ENCODE measurements at regions not wholly inside any gene's neighbourhood (a gene's known extent, or its start where the extent isn't known, plus 50 kb on each side); places are given as distances from the start of the nearest gene placed in this dataset.

DNA sequence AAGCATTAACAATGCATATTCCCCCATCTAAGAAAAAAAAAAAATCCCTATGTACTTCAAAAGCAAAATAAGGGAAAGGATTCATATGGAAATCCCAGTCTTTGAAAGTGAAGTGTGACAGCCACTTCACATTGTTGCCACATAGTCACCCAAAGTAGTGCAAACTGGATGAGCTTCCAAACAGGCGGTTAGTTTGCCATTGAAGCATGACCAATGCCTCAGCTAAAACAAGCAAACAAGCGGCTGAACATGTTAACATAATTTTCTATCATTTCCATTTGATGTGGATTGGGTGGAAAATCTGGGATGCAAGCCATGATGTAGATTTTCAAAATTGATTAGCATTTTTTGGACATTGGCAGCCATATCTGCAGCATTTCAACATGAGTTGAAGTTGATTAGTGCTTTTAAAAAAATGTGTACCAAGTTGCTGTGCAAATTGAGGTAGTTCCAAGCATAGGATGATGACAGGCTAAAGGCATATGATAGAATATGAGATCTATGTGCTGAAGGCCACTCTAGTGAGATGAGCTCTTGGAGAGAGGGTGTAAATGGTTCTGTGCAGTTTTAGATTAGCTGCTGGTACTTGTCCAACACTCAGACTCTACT is 405.2 kb downstream of the NR2F2 start:
- 90 to 99% (median 92%) methylated on average over 2 of the region's 2 CpGs for WGBS, 4 donors
- Histone ChIP-seq H3K4me1 (replicated peaks in 1 of 2) (peaks cover 0 to 14% of the 10 kb centered on the region in 2 donors), H3K27ac (no peak overlapping the region), H3K9me3 (replicated peaks in 1 of 3) (no peaks in the 10 kb centered on the region), H3K27me3 (no peaks in the 10 kb centered on the region), H3K36me3 (replicated peaks in 1 of 2) (no peaks in the 10 kb centered on the region), H3K4me3 (no peak overlapping the region)
- DNase-seq = no peak
- TF ChIP-seq, protein P1, sequence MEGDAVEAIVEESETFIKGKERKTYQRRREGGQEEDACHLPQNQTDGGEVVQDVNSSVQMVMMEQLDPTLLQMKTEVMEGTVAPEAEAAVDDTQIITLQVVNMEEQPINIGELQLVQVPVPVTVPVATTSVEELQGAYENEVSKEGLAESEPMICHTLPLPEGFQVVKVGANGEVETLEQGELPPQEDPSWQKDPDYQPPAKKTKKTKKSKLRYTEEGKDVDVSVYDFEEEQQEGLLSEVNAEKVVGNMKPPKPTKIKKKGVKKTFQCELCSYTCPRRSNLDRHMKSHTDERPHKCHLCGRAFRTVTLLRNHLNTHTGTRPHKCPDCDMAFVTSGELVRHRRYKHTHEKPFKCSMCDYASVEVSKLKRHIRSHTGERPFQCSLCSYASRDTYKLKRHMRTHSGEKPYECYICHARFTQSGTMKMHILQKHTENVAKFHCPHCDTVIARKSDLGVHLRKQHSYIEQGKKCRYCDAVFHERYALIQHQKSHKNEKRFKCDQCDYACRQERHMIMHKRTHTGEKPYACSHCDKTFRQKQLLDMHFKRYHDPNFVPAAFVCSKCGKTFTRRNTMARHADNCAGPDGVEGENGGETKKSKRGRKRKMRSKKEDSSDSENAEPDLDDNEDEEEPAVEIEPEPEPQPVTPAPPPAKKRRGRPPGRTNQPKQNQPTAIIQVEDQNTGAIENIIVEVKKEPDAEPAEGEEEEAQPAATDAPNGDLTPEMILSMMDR (IDR thresholded peaks at IDR 0.05) = no peak
- no peak for TF ChIP-seq POLR2A (IDR thresholded peaks at IDR 0.05)
- intact Hi-C loops (cut with DNase I) = no loop called here

GRCh38 chr15:96736384-96736783 is 405.9 kb downstream of the NR2F2 start:
- intact Hi-C loops (cut with DNase I) = no loop called here

DNA sequence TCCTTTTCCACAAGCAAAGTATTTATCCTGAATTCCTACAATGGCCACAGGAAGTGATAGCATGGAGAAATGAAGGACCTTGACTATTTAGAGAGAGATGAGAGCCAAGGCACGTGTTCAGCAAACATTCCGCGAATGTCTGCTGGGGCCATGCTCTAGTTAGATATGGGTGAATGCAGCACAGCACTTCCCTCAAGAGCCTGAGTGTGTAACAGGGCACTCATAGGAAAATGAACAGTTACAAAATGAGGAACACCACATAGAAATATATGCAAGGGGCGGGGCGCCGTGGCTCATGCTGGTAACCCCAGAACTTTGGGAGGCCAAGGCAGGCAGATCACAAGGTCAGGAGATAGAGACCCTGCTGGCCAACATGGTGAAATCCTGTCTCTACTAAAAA is 406.9 kb downstream of the NR2F2 start:
- intact Hi-C loops (cut with DNase I) = no loop called here

More at GRCh38 chr15:96736384-96736783, 405.9 kb downstream of the NR2F2 start:
- 45 to 54% (median 49%) methylated on average over 2 of the region's 2 CpGs for WGBS, 4 donors
- Histone ChIP-seq H3K4me3 (no peak overlapping the region), H3K27me3 (no peaks in the 10 kb centered on the region), H3K9me3 (replicated peaks in 1 of 3) (no peaks in the 10 kb centered on the region), H3K36me3 (replicated peaks in 1 of 2) (no peaks in the 10 kb centered on the region), H3K4me1 (replicated peaks in 1 of 2) (peaks cover 0 to 14% of the 10 kb centered on the region in 2 donors), H3K27ac (no peak overlapping the region)
- peak in 3 of 7 donors; percentile 24 to 35 (median 33) for DNase-seq
- TF ChIP-seq, protein P1 (IDR thresholded peaks at IDR 0.05) = no peak
- TF ChIP-seq POLR2A (IDR thresholded peaks at IDR 0.05) = no peak

GRCh38 chr15:96746665-96747064 is 416.2 kb downstream of the NR2F2 start:
- intact Hi-C loops (cut with DNase I) = no loop called here
- no peaks in the 10 kb centered on the region for H3K9me3 ChIP-seq (replicated peaks in 1 of 3)
- H3K27ac ChIP-seq = no peak overlapping the region
- H3K27me3 ChIP-seq = no peaks in the 10 kb centered on the region
- H3K4me3 ChIP-seq = no peak overlapping the region
- TF ChIP-seq, protein P1 (IDR thresholded peaks at IDR 0.05) = no peak
- TF ChIP-seq POLR2A (IDR thresholded peaks at IDR 0.05) = no peak
- no peaks in the 10 kb centered on the region for H3K36me3 ChIP-seq (replicated peaks in 1 of 2)
- no peak for DNase-seq
- 77 to 82% (median 81%) methylated on average over 4 of the region's 4 CpGs for WGBS, 4 donors
- no peaks in the 10 kb centered on the region for H3K4me1 ChIP-seq (replicated peaks in 1 of 2)

More for the DNA sequence above, 406.9 kb downstream of the NR2F2 start:
- H3K9me3 ChIP-seq (replicated peaks in 1 of 3) = no peaks in the 10 kb centered on the region
- peak in 4 of 7 donors; percentile 18 to 58 (median 27) for DNase-seq
- H3K27me3 ChIP-seq = no peaks in the 10 kb centered on the region
- no peaks in the 10 kb centered on the region for H3K36me3 ChIP-seq (replicated peaks in 1 of 2)
- TF ChIP-seq, protein P1 (IDR thresholded peaks at IDR 0.05) = no peak
- TF ChIP-seq POLR2A (IDR thresholded peaks at IDR 0.05) = no peak
- 63 to 71% (median 65%) methylated on average over 6 of the region's 6 CpGs for WGBS, 4 donors
- no peak overlapping the region for H3K4me3 ChIP-seq
- H3K27ac ChIP-seq = no peak overlapping the region
- H3K4me1 ChIP-seq (replicated peaks in 1 of 2) = peaks cover 0 to 14% of the 10 kb centered on the region in 2 donors
